ENCODE measurements at regions not wholly inside any gene's neighbourhood (a gene's known extent, or its start where the extent isn't known, plus 50 kb on each side); places are given as distances from the start of the nearest gene placed in this dataset.

- CTCF ChIA-PET (ENCODE audit: low intra/inter-chr PET ratio), result no interaction called here
- no peak for TF ChIP-seq XRCC5 (IDR thresholded peaks at IDR 0.05; ENCODE audit: low read depth, low read length)
- TF ChIP-seq HOMEZ (CRISPR knock-in tag; IDR thresholded peaks at IDR 0.05), result no peak
- TF ChIP-seq ZNF589 (CRISPR knock-in tag; IDR thresholded peaks at IDR 0.05; ENCODE audit: low read depth), result no peak
- no peak for TF ChIP-seq GTF3C2 (IDR thresholded peaks at IDR 0.05; ENCODE audit: borderline replicate concordance, extremely low read depth, insufficient read length)
- TF ChIP-seq ZFP91 (CRISPR knock-in tag; IDR thresholded peaks at IDR 0.05), result no peak
- no peak for TF ChIP-seq FUS (optimal IDR thresholded peaks at IDR 0.05; ENCODE audit: low read depth, low read length)
Measured at GRCh38 chr2:128437204-128437565, 118.5 kb upstream of the HS6ST1 start.

More at GRCh38 chr2:128437204-128437565, 118.5 kb upstream of the HS6ST1 start:
- Histone ChIP-seq H3K9me3 (replicated peaks; ENCODE audit: control insufficient read depth, insufficient read depth, low read depth, low read length) (no peaks in the 10 kb centered on the region), H3K4me3 (no peak overlapping the region), H3K4me2 (ENCODE audit: insufficient read depth, low read length) (no peak overlapping the region), H3K36me3 (ENCODE audit: control insufficient read depth, insufficient read depth, low read length) (no peaks in the 10 kb centered on the region), H3K27me3 (ENCODE audit: control insufficient read depth in 2 of 2, insufficient read depth in 2 of 2, low read length in 2 of 2) (peaks cover 0 to 48% of the 10 kb centered on the region in 2 experiments; a peak in 2 of 5 replicates), H4K20me1 (replicated peaks; ENCODE audit: control insufficient read depth, insufficient read depth, low read length) (no peaks in the 10 kb centered on the region), H2AFZ (ENCODE audit: low read depth, low read length) (no peak overlapping the region), H3K4me1 (replicated peaks in 1 of 2; ENCODE audit: control insufficient read depth in 2 of 2, insufficient read depth in 2 of 2, low read length in 2 of 2) (peaks cover 11 to 15% of the 10 kb centered on the region in 2 experiments), H3K27ac (ENCODE audit: extremely low read depth, low read depth, low read length) (no peak overlapping the region), H3K79me2 (ENCODE audit: control insufficient read depth, insufficient read depth, low read length) (no peaks in the 10 kb centered on the region), H3K9ac (ENCODE audit: insufficient read depth in 1 of 2, low read depth in 2 of 2, low read length in 2 of 2) (no peak overlapping the region), H3K9me1 (ENCODE audit: control insufficient read depth, insufficient read depth, low read length) (peaks cover 4% of the 10 kb centered on the region)
- in situ Hi-C loops (cut with MboI), result no loop called here
- DNase-seq (ENCODE audit: extremely low read depth in 1 of 4, low spot score in 3 of 4) (no peak), ATAC-seq (no peak), FAIRE-seq (no peak)
- POLR2A ChIA-PET, result interaction anchor here (1.0 kb wide), 1 partner anchor 21 kb away, joined by 3 read pairs; no protein-coding TSS in a partner anchor
- BruUV-seq (replicated peaks), result no TSS peak
- intact Hi-C loops (cut with micrococcal nuclease), result no loop called here
- 2% methylated on average over 8 of the region's 9 CpGs for WGBS (ENCODE audit: insufficient coverage, low coverage, missing lambda C conversion rate)
